ENCODE measurements at regions not wholly inside any gene's neighbourhood (a gene's known extent, or its start where the extent isn't known, plus 50 kb on each side); places are given as distances from the start of the nearest gene placed in this dataset.

DNA sequence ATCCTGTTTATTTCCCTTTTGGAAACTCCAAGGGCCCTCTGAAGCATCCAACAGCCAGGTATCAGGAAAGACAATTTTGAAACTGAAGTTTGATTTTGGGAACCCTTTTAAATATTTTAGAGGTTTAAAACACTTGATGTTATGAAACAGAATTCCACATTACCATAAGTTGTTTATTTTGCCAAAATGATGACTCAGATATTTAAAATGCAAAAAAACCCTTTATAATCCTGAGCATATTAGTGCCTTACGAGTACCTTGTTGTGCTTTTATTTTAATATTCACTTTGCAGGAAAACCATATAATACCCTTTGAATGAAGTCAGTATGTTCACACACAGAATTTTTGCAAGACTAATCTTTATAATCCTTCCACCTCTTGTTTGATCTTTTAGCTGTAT lies 765.1 kb upstream of the CA10 start (continued):
- TF ChIP-seq PBX3 (CRISPR knock-in tag; IDR thresholded peaks at IDR 0.05; ENCODE audit: borderline replicate concordance) = no peak

DNA sequence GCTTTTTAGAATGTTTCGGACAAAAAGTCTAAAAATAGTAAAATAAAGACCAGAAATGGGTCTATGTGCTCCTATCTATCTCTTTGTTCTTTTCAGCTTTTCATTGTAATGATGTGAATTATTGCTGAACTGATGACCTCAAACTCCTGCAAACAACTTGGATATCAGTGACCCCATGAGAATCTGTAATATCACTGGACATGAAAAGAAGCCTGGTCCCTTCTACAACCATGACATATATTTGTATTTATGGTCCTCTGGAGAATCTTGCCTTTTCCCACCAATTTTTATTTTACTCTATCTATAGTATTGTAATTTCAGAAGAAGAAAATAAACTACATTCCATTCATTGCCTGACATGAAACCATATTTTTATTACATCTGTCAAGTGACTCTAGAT lies 740.7 kb upstream of the CA10 start:
- no peaks in the 10 kb centered on the region for H3K36me3 ChIP-seq (replicated peaks in 1 of 2; ENCODE audit: control insufficient read depth in 1 of 2, insufficient read depth in 2 of 2, low read length in 2 of 2)
- H3K79me2 ChIP-seq (ENCODE audit: insufficient read depth, low read length) = no peaks in the 10 kb centered on the region
- no peak overlapping the region for H3K9ac ChIP-seq (ENCODE audit: insufficient read depth, low read depth, low read length)
- no peak overlapping the region for H3K4me3 ChIP-seq (replicated peaks in 1 of 3; ENCODE audit: insufficient read depth in 1 of 3, low read depth in 2 of 3, low read length in 3 of 3)
- no peaks in the 10 kb centered on the region for H3K27me3 ChIP-seq (ENCODE audit: control insufficient read depth in 1 of 2, insufficient read depth in 2 of 2, low read length in 2 of 2)
- BruUV-seq (replicated peaks) = no TSS peak
- no peak for DNase-seq (ENCODE audit: low spot score)
- 7% methylated on average over 1 of the region's 1 CpG for WGBS (ENCODE audit: low lambda C conversion rate)
- FAIRE-seq = no peak
- ChIA-PET POLR2A (no interaction called here), CTCF (ENCODE audit: low intra/inter-chr PET ratio, low total read pairs) (no interaction called here)
- in situ Hi-C loops (cut with HindIII; ENCODE audit: extremely low pct_ligation_motif_present, low pct_unique_long_range_greater_than_20kb) (no loop called here), intact Hi-C loops (cut with micrococcal nuclease; ENCODE audit: unreplicated experiment) (no loop called here)
- no peaks in the 10 kb centered on the region for H3K4me1 ChIP-seq (ENCODE audit: insufficient read depth, low read length)
- H3K4me2 ChIP-seq (ENCODE audit: low read depth, low read length) = no peak overlapping the region
- H4K20me1 ChIP-seq (ENCODE audit: insufficient read depth, low read length) = no peaks in the 10 kb centered on the region
- no peak overlapping the region for H3K27ac ChIP-seq (ENCODE audit: extremely low read length, insufficient read depth, low read length)
- ATAC-seq = no peak
- H2AFZ ChIP-seq (ENCODE audit: low read length) = no peak overlapping the region
- TF ChIP-seq SUZ12 (IDR thresholded peaks at IDR 0.05; ENCODE audit: low read depth, low read length) (no peak), PPARG (CRISPR knock-in tag; conservative IDR thresholded peaks at IDR 0.05) (no peak), NR0B2 (CRISPR knock-in tag; IDR thresholded peaks at IDR 0.05) (no peak), IRF2 (CRISPR knock-in tag; IDR thresholded peaks at IDR 0.05) (no peak), AGO1 (IDR thresholded peaks at IDR 0.05; ENCODE audit: low read depth, low read length, poor library complexity, severe bottlenecking) (no peak), SNAPC2 (CRISPR knock-in tag; IDR thresholded peaks at IDR 0.05) (no peak), ZMYM3 (CRISPR knock-in tag; IDR thresholded peaks at IDR 0.05) (no peak), ZNF792 (CRISPR knock-in tag; IDR thresholded peaks at IDR 0.05) (no peak), ZNF282 (IDR thresholded peaks at IDR 0.05; ENCODE audit: partially characterized antibody) (no peak), ZNF605 (CRISPR knock-in tag; IDR thresholded peaks at IDR 0.05) (no peak), ZNF207 (IDR thresholded peaks at IDR 0.05; ENCODE audit: borderline replicate concordance) (no peak), SNAI1 (CRISPR knock-in tag; IDR thresholded peaks at IDR 0.05; ENCODE audit: borderline replicate concordance) (no peak), ATF7 (IDR thresholded peaks at IDR 0.05) (no peak), ATF7 (CRISPR knock-in tag; IDR thresholded peaks at IDR 0.05) (no peak)
- peaks cover 92% of the 10 kb centered on the region for H3K9me3 ChIP-seq (ENCODE audit: low read length)

Data from HepG2 (cell line).